Panc1 (cell line): ENCODE measurements at regions not wholly inside any gene's neighbourhood (a gene's known extent, or its start where the extent isn't known, plus 50 kb on each side); places are given as distances from the start of the nearest gene placed in this dataset.

ENCODE experiments used
- ATAC-seq: fragments of 200-7000 bp; cut with Tn5 transposase; 2 replicates; pipeline ENCODE4 v1.9.1; 2020; ENCODE audit warnings: mild to moderate bottlenecking, moderate library complexity
- BruUV-seq: library from RNA; stranded (reverse); fragments of 400-500 nt; replicated peaks from 2 replicates; lab custom pipeline; 2021; lab: Mats Ljungman, UMichigan
- CTCF ChIA-PET: fragments of 300-600 bp; sonication (Branson Sonifier 250); formaldehyde crosslinking; loops from one replicate; lab custom pipeline; 2022; ENCODE audit warnings: antibody characterized with exemption; lab: Charles Lee
- POLR2A ChIA-PET: fragments of 300-600 bp; sonication (Branson Sonifier 250); formaldehyde crosslinking; loops from one replicate; lab custom pipeline; 2022; ENCODE audit warnings: antibody characterized with exemption; lab: Charles Lee
- DNase-seq: peaks from one replicate; pipeline ENCODE4 v3.0.0-alpha.2; 2010; ENCODE audit warnings: low read depth, low spot score
- H3K27ac ChIP-seq: 2 replicates; pipeline ENCODE4 v1.5.1; 2011; ENCODE audit warnings: mild to moderate bottlenecking, low read length, inconsistent platforms
- H3K27me3 ChIP-seq: fragments of 200-500 bp; sonication (Bioruptor generic); 2 replicates; pipeline ENCODE4 v1.6.0; 2014; ENCODE audit warnings: low read length, inconsistent platforms; ENCODE audit not compliant: control insufficient read depth, insufficient read depth
- H3K36me3 ChIP-seq: fragments of 200-500 bp; sonication (Bioruptor generic); 2 replicates; pipeline ENCODE4 v1.5.1; 2014; ENCODE audit warnings: inconsistent platforms, mild to moderate bottlenecking, low read length, moderate library complexity; ENCODE audit not compliant: control insufficient read depth, insufficient read depth
- H3K4me1 ChIP-seq: 2 replicates; pipeline ENCODE4 v1.5.1; 2011; ENCODE audit warnings: inconsistent platforms, mild to moderate bottlenecking, low read length, moderate library complexity; ENCODE audit not compliant: control insufficient read depth, insufficient read depth
- H3K4me3 ChIP-seq, 2 experiments: 2 replicates each; pipeline ENCODE4 v1.5.1; 2011 to 2012; ENCODE audit warnings: low read depth in 2 of 2, low read length in 2 of 2, mild to moderate bottlenecking in 2 of 2, inconsistent platforms in 1 of 2, moderate library complexity in 1 of 2
- H3K9me3 ChIP-seq: fragments of 200-500 bp; sonication (Bioruptor generic); 2 replicates; pipeline ENCODE4 v1.5.1; 2014; ENCODE audit warnings: low read depth, mild to moderate bottlenecking, inconsistent platforms, low read length, moderate library complexity; ENCODE audit not compliant: control insufficient read depth, insufficient read depth
- CTCF ChIP-seq: fragments of 450-650 bp; IDR thresholded peaks from 2 replicates; pipeline ENCODE4 v1.5.1; 2017; ENCODE audit warnings: mild to moderate bottlenecking
- POLR2AphosphoS5 ChIP-seq: IDR thresholded peaks from 2 replicates; pipeline ENCODE4 v1.6.1; 2012; ENCODE audit warnings: mild to moderate bottlenecking, low read depth, low read length, moderate library complexity
- REST ChIP-seq, 2 experiments: IDR thresholded peaks; 2 replicates each; pipeline ENCODE4 v1.6.1; 2011 to 2012; ENCODE audit warnings: low read depth in 2 of 2, control low read depth in 1 of 2, low read length in 1 of 2, mild to moderate bottlenecking in 1 of 2, moderate library complexity in 1 of 2; ENCODE audit not compliant: insufficient read depth in 1 of 2
- SIN3A ChIP-seq: IDR thresholded peaks from 2 replicates; pipeline ENCODE4 v1.6.1; 2012; ENCODE audit warnings: low read depth, mild to moderate bottlenecking, low read length, moderate library complexity, borderline replicate concordance; ENCODE audit not compliant: insufficient read depth
- TCF7L2 ChIP-seq: IDR thresholded peaks from 2 replicates; pipeline ENCODE4 v1.6.1; 2011; ENCODE audit warnings: mild to moderate bottlenecking, low read depth, low read length, inconsistent platforms
- in situ Hi-C: cut with HindIII; loops from 2 replicates; pipeline ENCODE4 v1.10.0; 2016; ENCODE audit warnings: low sequenced_read_pairs, low pct_unique_long_range_greater_than_20kb
- intact Hi-C: fragments of 100-400 bp; cut with micrococcal nuclease; formaldehyde crosslinking; loops from one replicate; pipeline ENCODE4 v1.10.0; 2022; ENCODE audit not compliant: unreplicated experiment

DNA sequence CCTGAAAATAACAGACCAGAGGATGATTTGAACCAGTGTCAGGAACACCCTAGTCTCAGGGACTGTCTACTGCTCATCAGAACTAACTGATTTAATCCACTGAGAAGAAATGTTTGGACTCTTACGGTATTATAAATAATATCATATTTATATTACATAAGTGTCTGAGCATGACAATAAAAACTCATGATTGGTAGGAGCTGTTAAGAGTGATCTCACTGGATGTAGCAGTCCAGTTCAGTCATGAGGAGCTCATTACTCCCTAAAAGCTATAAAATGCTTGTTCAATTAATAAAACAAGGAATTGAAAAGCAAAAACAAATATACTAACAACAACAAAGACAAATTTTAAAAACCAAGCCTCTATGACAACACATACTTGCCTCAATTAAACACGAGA lies 68.8 kb upstream of the BCL9 start:
- CTCF ChIA-PET: no interaction called here
- no peak overlapping the region for H3K27ac ChIP-seq
- in situ Hi-C loops (no loop called here), intact Hi-C loops (no loop called here)
- H3K27me3 ChIP-seq: no peaks in the 10 kb centered on the region; the same call in 1 of the 2 replicates
- BruUV-seq: no TSS peak
- no peak for TF ChIP-seq REST (IDR thresholded peaks at IDR 0.05; ENCODE audit: insufficient read depth in 1 of 2, low read depth in 2 of 2, low read length in 1 of 2)
- TF ChIP-seq POLR2AphosphoS5: no peak
- TF ChIP-seq CTCF: no peak
- TF ChIP-seq TCF7L2: no peak
- no peak for TF ChIP-seq SIN3A
- H3K36me3 ChIP-seq: no peaks in the 10 kb centered on the region
- no peaks in the 10 kb centered on the region for H3K4me1 ChIP-seq
- POLR2A ChIA-PET: no interaction called here
- DNase-seq (no peak), ATAC-seq (no peak)
- H3K9me3 ChIP-seq: no peaks in the 10 kb centered on the region
- no peak overlapping the region for H3K4me3 ChIP-seq

GRCh38 chr1:147472966-147473732 lies 68.2 kb upstream of the BCL9 start:
- POLR2A ChIA-PET: no interaction called here
- TF ChIP-seq TCF7L2: no peak
- TF ChIP-seq CTCF: no peak
- TF ChIP-seq POLR2AphosphoS5: no peak
- TF ChIP-seq SIN3A: no peak
- no peak for TF ChIP-seq REST (IDR thresholded peaks at IDR 0.05; ENCODE audit: insufficient read depth in 1 of 2, low read depth in 2 of 2, low read length in 1 of 2)
- H3K36me3 ChIP-seq: no peaks in the 10 kb centered on the region
- no peak for ATAC-seq
- CTCF ChIA-PET: no interaction called here
- H3K9me3 ChIP-seq: no peaks in the 10 kb centered on the region
- DNase-seq: no peak
- H3K4me3 ChIP-seq: no peak overlapping the region
- intact Hi-C loops (no loop called here), in situ Hi-C loops (no loop called here)
- no peaks in the 10 kb centered on the region for H3K4me1 ChIP-seq
- no peak overlapping the region for H3K27ac ChIP-seq
- BruUV-seq: no TSS peak
- H3K27me3 ChIP-seq: no peaks in the 10 kb centered on the region; the same call in 1 of the 2 replicates
